Cardiac fibroblast (primary cell): ENCODE measurements at regions not wholly inside any gene's neighbourhood (a gene's known extent, or its start where the extent isn't known, plus 50 kb on each side); places are given as distances from the start of the nearest gene placed in this dataset.

Source experiments
- DNase-seq, 2 donors: peaks; one replicate each; pipeline versions ENCODE4 v3.0.0 to v3.0.0-alpha.2; 2010; ENCODE audit warnings: low read depth in 2 of 2
- H3K4me3 ChIP-seq, 2 donors: replicated peaks in 1 of 2; 1 replicate in 1 of 2; 2 replicates in 1 of 2; pipeline ENCODE4 v1.5.1; 2011; ENCODE audit warnings: low read depth in 2 of 2, low read length in 2 of 2, mild to moderate bottlenecking in 2 of 2, moderate library complexity in 1 of 2
- TF ChIP-seq, protein P1 (sequence below): IDR thresholded peaks from one replicate; pipeline ENCODE4 v1.5.1; 2011; ENCODE audit warnings: low read depth, mild to moderate bottlenecking, low read length, inconsistent platforms

DNA sequence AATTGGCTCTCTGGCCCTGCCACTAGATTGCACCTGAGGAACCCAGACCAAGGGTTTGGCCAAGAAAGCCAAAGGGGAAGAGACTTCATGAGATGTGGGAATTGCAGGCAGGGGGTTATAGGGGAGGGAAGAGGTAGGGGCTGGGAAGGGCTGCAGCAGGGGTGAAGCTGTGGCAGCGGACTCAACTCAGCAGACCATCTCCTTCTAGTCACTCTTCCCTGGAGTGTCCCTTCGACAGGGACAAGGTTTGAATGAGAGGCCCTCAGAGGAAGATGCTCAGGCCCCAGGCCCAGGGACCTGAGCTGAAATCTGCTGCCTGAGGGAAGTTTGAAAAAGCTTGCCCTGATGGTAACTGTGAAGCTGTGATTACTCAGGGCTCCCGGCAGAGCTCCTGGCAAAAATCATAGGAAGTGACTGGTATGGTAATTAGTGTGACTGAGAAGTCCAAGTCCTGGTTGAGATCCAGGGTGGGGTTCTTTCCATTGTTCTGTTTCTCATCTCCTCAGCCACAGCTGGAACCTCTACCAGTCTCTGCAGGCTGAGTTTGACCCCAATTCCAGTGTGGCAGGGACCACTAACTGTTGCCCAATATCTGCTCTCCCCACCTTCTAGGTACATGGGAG is 300.9 kb downstream of the CYP26B1 start:
- DNase-seq = peak; percentile 46 to 75
- H3K4me3 ChIP-seq = no peak overlapping the region
- TF ChIP-seq, protein P1, sequence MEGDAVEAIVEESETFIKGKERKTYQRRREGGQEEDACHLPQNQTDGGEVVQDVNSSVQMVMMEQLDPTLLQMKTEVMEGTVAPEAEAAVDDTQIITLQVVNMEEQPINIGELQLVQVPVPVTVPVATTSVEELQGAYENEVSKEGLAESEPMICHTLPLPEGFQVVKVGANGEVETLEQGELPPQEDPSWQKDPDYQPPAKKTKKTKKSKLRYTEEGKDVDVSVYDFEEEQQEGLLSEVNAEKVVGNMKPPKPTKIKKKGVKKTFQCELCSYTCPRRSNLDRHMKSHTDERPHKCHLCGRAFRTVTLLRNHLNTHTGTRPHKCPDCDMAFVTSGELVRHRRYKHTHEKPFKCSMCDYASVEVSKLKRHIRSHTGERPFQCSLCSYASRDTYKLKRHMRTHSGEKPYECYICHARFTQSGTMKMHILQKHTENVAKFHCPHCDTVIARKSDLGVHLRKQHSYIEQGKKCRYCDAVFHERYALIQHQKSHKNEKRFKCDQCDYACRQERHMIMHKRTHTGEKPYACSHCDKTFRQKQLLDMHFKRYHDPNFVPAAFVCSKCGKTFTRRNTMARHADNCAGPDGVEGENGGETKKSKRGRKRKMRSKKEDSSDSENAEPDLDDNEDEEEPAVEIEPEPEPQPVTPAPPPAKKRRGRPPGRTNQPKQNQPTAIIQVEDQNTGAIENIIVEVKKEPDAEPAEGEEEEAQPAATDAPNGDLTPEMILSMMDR = no peak

DNA sequence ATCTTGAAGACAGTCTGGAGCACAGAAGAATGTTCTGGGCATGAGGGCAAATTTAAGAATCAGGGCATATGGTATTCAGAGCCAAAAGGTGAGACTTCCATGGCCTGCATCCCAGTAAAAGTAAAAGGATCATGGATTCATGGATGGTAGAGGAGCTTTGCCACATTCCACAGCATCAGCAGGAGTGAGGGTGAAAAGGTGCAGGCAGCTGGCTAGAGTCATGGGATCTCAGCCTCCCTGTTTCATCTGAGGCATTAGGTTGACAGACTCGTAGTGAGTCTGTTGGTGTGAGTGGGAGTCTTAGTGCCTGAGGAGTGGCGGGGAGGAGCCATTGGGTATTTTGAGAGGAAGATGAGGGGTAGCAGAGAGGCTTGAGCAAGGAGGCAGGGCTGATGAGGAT is 301.6 kb downstream of the CYP26B1 start:
- no peak overlapping the region for H3K4me3 ChIP-seq
- no peak for DNase-seq
- TF ChIP-seq, protein P1 = no peak

DNA sequence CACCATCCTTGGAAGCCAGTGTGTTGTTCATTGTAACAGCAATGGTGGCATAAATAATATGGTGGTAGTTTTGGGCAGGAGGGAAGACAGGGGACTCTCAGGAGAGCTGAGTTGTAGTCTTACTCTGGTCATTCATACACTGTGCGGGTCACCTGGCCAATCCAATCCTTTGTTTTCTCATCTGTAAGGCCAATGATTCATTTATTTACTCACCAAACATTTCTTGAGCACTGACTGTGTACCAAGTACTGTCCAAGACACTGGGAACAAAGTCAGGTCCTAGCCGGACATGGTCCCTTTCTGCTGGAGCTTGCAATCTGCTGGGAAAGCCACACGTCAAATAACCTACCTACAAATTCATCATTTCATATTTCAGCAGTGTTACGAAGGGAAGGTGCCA is 302.7 kb downstream of the CYP26B1 start:
- DNase-seq = no peak
- TF ChIP-seq, protein P1 = no peak
- no peak overlapping the region for H3K4me3 ChIP-seq

DNA sequence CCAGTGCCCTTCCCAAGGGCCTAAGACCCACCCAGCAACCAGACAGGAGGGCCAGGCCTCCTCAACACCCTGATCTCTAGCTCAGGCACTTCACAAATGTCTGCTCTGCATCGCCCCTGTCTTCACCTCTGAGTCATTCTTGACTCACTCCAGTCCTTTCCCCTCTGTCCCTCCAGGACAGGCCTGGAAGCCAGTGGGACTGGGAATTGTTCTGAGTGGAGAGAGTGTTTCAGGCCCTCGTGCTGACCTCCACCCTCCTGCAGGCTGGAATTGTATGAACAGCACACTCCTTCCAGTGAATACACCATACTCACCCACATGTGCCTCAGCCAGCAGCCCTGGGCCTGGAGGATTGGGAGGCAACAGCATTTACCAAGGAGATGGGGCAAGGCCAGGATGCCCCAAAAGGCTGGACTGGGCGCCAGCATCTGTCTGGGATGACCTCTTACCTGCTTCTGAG is 304.2 kb downstream of the CYP26B1 start:
- H3K4me3 ChIP-seq = no peak overlapping the region
- TF ChIP-seq, protein P1 = no peak
- DNase-seq = peak; percentile 72 to 74

DNA sequence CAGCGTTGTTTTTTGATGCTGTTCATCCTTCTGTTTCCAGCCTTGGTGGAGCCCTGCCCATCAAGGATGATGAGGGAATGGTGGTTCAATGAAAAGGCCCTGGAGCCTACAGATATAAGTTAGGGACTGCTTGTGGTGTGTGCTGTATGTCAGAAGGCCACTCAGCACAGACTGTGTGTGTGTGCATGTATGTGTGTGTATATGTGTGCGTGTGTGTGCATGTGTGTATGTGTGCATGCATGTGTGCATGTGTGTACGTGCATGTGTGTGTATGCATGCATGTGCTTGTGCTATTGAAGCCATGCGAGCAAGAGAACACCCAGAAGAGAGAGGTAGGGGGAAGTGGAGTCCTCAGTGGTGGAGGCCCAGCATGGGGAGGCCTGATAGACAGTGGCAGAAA is 304.9 kb downstream of the CYP26B1 start:
- DNase-seq = no peak
- TF ChIP-seq, protein P1 = no peak
- H3K4me3 ChIP-seq = no peak overlapping the region

DNA sequence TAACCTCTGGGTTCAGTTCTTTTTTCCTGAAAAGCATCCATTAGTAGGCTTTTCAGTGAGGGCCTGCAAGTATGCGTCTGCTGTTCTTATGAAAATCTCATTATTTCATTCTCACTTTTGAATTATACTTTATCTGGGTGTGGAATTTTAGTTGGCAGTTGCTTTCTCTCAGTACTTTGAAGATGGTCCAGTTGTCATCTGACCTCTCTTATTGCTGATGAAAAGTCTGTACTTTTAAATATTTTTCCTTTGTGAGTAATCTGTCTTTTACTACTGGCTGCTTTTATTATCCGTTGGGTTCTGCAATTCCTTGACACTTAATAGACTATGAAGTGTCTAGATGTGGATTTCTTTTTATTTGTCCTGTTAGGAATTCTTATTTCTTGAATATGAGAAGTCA is 307.8 kb downstream of the CYP26B1 start:
- DNase-seq = no peak
- H3K4me3 ChIP-seq = no peak overlapping the region
- TF ChIP-seq, protein P1 = no peak

DNA sequence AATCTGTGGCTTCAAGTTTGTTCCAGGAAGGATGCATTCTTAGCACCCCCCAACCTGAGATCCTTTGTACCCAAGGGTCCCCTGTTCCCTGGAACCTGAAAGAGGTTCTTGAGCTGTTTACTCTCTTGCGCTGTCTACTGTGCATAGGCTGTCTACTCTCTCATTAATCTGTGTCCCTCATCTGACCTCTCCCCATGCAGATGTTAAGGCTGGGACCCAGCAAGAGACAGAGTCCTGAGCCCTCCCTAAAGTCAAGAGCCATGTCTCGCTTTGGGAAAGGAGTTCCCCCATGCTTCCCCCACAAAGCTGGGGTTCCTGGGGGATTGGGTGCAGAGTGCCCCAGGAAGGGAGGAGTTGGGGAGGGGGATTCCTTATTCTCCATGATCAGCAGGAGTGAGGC is 312.9 kb downstream of the CYP26B1 start:
- no peak overlapping the region for H3K4me3 ChIP-seq
- TF ChIP-seq, protein P1 = no peak
- no peak for DNase-seq
